Left kidney (tissue), 1 donor: ENCODE measurements at regions not wholly inside any gene's neighbourhood (a gene's known extent, or its start where the extent isn't known, plus 50 kb on each side); places are given as distances from the start of the nearest gene placed in this dataset.

Source experiments
- DNase-seq: peaks from one replicate; pipeline ENCODE4 v3.0.0-alpha.2; 2013

DNA sequence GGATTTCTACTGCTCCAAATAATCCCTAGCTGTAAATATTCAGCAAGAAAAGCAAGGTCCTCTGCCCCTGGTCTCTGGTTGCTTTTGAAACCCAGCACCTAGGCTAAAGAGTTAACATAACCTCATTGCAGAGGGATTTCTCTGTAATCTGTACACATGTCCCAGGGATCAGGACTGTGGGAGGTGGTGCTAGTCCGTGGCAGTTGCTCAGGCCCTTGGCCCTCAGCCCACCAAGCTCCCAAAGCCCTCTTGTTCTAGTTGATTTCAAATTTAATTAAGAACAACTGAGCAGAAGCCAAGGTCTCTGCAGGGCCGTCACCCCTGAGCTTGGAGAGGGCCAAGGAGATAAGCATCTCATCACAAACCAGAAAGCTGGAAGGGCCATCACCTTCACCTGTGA is 181.1 kb downstream of the SOX9 start:
- no peak for DNase-seq

DNA sequence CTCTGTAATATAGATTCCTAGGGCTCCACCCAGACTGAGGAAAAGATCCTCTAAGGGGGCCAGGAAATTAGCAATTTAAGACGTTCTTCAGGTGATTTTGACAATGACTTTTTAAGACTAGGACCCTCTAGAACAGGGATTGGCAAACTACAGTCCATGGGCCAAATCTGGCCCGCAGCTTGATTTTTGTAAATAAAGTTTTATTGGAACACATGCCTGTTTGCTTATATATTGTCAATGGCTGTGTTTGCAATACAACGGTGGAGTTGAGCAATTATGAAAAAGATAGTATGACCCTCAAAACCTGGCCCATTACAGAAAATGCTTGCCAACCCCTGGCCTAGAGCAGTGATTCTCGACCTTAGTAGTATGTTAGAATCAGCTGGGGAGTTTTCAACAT is 181.9 kb downstream of the SOX9 start:
- no peak for DNase-seq

- DNase-seq, result no peak
Observed at GRCh38 chr17:72303787-72304733, 183.2 kb downstream of the SOX9 start.

GRCh38 chr17:72304859-72305258 is 184.0 kb downstream of the SOX9 start:
- DNase-seq, result no peak

DNA sequence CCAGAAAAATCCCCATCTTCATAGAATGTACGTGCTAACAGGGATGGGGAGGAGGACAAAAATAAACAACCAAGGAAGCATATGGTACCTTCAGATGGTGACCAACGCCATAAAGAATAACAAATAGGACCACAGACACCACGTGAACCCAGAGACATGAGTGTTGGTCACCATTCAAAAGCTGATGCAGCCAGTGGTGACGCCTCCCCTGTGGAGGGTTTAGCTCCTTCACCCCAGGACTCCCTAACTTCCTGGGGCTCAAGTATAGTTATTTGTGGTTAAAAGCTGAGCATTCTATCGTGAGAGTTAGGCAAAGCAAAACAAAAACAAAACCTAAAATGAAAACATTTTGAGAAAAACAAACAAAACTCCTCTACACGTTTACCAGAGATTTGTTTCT is 184.7 kb downstream of the SOX9 start:
- no peak for DNase-seq

DNA sequence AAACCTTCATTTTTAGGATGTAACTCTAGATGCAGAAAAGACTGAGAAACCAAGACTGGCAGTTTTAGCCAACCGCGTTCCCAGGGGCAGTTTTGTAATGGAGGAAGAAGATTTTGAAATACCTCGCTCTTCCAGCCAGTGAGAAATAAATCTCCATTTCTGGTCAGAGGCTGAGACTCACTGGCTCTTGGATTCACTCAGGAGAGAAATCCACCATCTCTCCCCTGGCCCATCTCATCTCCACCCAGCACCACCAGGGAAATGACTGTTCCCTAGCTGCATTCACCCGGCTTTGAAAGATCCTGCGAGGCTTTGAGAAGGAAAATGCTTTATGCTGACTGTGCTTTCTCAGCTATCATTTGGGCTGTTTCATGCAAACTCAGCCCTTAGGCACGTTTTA is 185.2 kb downstream of the SOX9 start:
- DNase-seq, result no peak

DNA sequence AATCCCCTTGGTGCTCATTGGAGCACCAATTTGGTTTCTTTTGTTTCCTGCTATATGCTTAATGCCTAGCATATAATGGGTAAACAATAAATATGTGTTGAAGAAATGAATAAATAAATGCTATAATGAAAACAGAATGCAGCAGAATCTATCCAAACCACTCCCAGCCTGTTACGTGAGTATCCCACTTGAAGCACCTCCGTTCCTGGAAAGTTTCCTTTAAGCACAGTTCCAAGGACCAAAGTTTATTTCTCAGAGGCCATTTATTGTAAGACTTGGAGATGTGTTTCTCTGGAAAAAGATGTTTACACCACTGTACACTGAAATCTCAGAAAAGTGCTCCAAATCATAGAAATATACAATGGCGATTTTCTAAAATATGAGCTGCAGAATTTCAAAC is 187.0 kb downstream of the SOX9 start:
- no peak for DNase-seq

DNA sequence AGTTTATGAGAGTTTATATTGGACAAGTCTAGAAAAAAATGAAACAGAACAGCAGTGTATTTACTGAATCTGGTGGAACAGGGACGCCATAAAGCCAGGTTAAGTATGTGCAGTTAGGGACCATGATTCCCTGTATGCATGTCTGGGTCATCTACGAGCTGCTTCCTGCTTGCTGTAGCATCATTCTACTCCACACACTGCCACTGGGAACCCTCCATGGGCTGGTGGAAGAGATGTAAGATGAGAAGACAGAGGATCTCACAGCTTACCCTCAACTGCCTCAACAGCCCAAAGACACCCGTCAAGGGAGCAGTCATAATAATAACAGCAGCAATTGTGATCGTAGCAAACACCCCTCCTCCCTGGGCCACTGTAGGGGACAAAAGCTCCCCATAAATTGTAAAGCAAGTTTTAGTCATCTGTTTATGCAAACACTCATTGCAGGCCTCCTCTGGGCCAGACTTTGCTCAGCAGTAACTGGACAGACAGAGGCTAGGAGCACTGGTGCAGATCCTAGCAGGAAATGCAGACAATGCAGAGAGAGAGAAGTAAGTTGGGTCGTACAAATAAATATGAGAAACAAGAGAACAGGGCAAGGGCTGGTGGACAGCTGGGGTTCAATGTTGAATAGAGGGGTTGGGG is 188.0 kb downstream of the SOX9 start:
- no peak for DNase-seq

DNA sequence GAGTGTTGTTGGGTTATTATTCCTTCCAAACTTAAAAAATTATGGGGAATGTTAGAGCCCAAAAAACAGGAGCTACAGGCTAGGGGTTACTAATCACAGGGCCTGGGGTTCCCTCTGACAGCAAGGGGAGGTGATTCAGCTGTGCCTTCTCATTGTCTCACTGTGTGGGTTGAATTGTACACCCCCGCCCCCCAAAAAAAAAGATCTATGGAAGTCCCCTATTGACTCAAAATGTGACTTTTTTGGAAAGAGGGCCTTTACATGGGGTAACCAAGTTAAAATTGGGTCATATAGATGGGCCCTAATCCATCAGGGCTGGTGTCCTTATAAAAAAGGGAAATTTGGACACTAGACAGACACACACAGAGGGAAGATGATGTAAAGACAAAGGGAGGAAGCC is 190.2 kb downstream of the SOX9 start:
- no peak for DNase-seq

DNA sequence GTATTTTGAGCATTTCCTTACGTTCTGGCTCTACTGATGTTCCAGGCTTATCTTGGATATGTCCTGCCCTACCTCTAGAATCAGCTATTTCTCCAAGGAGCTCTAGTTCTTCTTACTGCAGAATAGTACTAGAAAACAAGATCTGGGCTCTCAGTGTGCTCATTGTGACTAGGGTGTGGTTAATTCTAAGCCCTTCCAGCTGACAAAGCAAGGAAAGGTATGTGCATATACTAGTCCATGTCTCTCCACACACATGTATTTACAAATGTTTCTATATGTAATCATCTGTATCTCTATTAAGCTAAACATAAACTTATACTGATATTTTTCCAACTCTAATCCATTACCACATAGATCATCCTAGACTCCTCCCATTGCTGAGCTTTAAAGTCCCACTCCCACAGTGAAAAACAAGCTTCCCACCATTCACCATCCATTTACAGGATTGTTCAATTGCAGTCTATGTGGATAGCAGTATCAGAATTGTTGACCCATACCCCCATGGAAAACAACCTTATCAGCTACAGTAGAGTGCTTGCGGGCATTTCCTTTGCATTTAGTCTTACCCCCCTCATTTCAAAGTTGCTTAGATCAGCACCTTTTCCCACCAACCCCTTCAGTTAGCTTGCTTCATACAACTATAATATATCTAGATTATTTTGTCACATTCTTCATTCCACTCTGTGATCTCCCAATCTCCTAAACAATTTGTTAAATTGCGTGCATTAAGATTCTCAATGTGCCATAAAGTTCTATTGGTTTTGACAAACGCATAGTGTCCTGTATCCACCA is 194.5 kb downstream of the SOX9 start:
- no peak for DNase-seq

DNA sequence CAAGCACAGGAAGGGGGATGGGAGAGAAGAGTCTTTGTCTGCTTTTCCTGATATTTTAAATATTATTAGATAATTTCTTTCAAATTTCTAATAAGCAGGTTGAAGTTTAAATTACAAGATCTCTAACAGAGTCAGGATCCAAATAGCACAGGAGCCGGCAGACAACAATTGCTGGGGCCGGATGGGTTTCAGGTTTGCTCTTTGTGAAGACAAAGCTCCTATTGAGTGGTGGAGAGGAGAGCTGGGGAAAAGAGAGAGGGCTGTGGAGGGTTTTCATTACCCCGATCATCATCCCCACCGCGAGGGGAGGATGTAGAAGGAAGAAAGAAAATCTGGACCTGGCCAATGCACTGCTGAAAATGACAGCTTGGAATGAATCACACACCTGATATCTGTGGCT is 197.3 kb downstream of the SOX9 start:
- no peak for DNase-seq

GRCh38 chr17:72321896-72322295 is 201.1 kb downstream of the SOX9 start:
- no peak for DNase-seq

GRCh38 chr17:72332367-72332766 is 211.5 kb downstream of the SOX9 start:
- DNase-seq, result no peak

GRCh38 chr17:72333570-72333969 is 212.8 kb downstream of the SOX9 start:
- DNase-seq, result no peak

DNA sequence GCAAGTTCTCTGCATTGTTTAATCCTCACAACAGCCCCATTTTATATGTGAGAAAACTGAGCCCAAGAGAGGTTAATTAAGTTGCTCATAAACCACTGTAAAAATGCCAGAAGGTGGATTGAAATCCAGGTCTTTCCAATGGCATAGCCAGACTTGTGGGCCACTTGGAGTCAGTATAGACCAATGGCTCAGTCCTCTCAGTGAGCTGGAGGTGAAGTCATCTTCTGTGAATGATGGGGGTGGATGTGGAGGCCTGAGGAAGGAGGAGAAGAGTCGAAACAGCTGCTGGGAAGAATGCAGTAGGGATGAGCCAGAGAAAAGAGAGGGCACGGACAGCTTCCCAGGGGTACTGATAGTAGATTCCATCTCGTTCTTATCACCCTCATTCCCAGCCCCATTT is 213.4 kb downstream of the SOX9 start:
- no peak for DNase-seq

GRCh38 chr17:72336026-72336803 is 215.4 kb downstream of the SOX9 start:
- DNase-seq, result no peak

GRCh38 chr17:72336804-72337070 is 215.9 kb downstream of the SOX9 start:
- DNase-seq, result no peak

DNA sequence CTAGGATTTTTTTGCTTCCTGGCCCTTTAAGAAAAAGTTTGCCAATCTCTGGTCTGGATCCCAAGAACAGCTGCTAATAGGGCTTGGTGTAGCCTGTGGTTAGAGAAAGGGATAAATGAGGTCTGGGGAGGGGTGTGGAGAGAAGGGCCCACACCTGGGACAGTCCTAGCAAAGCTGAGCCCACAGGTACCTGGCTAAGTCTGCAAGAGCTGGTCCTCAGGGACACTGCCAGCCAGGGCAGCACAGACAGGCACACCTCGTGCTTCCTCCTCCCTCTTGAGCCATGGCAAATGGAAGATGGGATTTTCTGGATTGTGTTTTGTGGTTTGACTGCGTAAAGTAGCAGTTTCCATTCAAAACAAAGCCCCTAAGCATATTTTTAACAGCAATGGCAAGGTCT is 217.5 kb downstream of the SOX9 start:
- DNase-seq, result no peak

GRCh38 chr17:72338847-72339790 is 218.3 kb downstream of the SOX9 start:
- DNase-seq, result peak; percentile 68

DNA sequence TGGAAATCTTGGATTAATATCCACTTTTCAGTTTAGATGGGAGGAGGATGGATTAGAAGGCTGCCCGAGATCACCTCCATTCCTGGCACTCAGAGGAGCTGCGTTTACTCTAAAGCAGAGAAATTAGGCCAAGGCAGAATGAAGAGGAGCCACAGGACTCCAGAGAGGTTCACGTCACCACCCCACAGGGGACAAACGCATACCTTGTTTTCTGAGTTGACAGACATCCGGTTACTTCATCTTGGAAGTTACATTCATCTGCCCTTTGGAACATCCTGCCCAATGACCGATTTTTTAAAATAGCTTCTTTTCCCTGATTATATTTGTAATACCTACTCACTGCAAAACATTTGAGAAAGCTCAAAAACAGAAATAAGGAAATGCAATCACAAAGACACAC is 220.0 kb downstream of the SOX9 start:
- no peak for DNase-seq

GRCh38 chr17:72342061-72342460 is 221.2 kb downstream of the SOX9 start:
- no peak for DNase-seq
